ENCODE measurements at regions not wholly inside any gene's neighbourhood (a gene's known extent, or its start where the extent isn't known, plus 50 kb on each side); places are given as distances from the start of the nearest gene placed in this dataset.

DNA sequence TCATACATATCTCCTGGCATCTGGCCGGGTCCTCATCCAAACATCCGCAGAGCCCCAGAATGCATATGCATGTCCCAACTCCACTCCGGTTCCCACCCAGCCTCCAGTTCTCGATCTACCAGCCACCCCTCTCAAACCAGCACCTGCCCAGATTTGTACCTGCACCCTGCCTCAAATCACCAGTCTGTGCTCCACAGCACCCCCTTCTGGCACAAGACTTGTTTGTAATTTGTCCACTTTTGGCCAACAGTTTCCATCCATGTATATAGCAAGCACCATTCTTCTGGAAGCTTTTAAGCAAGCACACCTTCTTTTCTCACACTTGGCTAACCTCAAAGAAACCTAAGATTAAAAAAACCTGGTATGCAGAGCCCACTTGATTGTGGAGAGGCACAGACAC, 644.1 kb downstream of the MID1IP1 start:
- TF ChIP-seq CTCF (IDR thresholded peaks at IDR 0.05): peak; percentile 55
- no peak for TF ChIP-seq JUND (IDR thresholded peaks at IDR 0.05)
- TF ChIP-seq ELF1 (IDR thresholded peaks at IDR 0.05): no peak
- TF ChIP-seq, protein P1, sequence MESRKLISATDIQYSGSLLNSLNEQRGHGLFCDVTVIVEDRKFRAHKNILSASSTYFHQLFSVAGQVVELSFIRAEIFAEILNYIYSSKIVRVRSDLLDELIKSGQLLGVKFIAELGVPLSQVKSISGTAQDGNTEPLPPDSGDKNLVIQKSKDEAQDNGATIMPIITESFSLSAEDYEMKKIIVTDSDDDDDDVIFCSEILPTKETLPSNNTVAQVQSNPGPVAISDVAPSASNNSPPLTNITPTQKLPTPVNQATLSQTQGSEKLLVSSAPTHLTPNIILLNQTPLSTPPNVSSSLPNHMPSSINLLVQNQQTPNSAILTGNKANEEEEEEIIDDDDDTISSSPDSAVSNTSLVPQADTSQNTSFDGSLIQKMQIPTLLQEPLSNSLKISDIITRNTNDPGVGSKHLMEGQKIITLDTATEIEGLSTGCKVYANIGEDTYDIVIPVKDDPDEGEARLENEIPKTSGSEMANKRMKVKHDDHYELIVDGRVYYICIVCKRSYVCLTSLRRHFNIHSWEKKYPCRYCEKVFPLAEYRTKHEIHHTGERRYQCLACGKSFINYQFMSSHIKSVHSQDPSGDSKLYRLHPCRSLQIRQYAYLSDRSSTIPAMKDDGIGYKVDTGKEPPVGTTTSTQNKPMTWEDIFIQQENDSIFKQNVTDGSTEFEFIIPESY (IDR thresholded peaks at IDR 0.05; ENCODE audit: borderline replicate concordance, low read depth): no peak
- TF ChIP-seq, protein P2, sequence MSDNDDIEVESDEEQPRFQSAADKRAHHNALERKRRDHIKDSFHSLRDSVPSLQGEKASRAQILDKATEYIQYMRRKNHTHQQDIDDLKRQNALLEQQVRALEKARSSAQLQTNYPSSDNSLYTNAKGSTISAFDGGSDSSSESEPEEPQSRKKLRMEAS (IDR thresholded peaks at IDR 0.05; ENCODE audit: low read depth): no peak
- TF ChIP-seq EZH2phosphoT487 (IDR thresholded peaks at IDR 0.05; ENCODE audit: borderline replicate concordance, low read depth): no peak
- no peak for TF ChIP-seq GABPA (IDR thresholded peaks at IDR 0.05; ENCODE audit: low read depth)
- no peak for TF ChIP-seq RXRA (IDR thresholded peaks at IDR 0.05; ENCODE audit: borderline replicate concordance, low read depth)
